GM20000 (cell line): ENCODE measurements at regions not wholly inside any gene's neighbourhood (a gene's known extent, or its start where the extent isn't known, plus 50 kb on each side); places are given as distances from the start of the nearest gene placed in this dataset.

ENCODE experiments used
- DNase-seq: peaks from one replicate; pipeline ENCODE4 v3.0.0; 2012; ENCODE audit warnings: low spot score
- TF ChIP-seq, protein P1 (sequence below): IDR thresholded peaks from 2 replicates; pipeline ENCODE4 v1.5.1; 2012; ENCODE audit warnings: mild to moderate bottlenecking, control low read depth; ENCODE audit errors: extremely low read depth, missing control alignments

DNA sequence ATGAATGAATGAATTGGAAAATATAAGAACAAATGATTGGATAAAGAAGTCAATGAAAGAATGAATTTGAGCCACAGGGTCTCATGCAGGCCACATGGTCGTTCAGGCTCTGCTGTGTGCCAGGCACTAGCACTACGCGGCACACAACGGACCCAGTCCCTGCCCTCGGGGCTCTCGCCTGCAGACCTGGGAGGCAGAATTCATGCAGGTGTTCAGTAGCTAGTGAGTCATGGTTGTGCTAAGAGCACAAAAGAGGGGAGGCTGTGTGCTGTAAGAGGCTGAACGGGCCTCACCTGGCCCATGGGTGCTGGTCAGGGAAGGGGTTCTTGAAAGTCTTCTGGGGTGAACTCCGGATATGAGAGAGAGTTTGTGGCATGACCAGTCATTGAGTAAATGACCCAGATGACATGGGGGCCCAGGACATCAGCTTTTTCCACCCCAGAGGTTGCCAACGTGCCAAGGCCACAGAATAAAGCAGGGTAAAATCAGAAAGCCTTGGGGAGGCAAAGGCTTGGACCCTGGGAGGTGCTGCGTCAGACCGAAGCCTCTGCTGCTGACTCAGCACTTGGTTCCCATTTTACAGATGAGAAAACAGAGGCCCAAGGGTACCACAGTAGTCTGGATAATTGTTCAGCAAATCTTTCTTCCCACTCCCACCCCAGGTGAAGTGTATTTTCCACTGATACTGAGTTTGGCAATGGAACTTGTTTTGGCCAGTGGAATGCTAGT is 264.3 kb upstream of the MVB12B start:
- TF ChIP-seq, protein P1, sequence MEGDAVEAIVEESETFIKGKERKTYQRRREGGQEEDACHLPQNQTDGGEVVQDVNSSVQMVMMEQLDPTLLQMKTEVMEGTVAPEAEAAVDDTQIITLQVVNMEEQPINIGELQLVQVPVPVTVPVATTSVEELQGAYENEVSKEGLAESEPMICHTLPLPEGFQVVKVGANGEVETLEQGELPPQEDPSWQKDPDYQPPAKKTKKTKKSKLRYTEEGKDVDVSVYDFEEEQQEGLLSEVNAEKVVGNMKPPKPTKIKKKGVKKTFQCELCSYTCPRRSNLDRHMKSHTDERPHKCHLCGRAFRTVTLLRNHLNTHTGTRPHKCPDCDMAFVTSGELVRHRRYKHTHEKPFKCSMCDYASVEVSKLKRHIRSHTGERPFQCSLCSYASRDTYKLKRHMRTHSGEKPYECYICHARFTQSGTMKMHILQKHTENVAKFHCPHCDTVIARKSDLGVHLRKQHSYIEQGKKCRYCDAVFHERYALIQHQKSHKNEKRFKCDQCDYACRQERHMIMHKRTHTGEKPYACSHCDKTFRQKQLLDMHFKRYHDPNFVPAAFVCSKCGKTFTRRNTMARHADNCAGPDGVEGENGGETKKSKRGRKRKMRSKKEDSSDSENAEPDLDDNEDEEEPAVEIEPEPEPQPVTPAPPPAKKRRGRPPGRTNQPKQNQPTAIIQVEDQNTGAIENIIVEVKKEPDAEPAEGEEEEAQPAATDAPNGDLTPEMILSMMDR, result no peak
- no peak for DNase-seq

- TF ChIP-seq, protein P1, result no peak
- DNase-seq, result no peak
Observed at GRCh38 chr9:126063326-126063725, 263.3 kb upstream of the MVB12B start.

GRCh38 chr9:126066131-126066530 is 260.5 kb upstream of the MVB12B start:
- TF ChIP-seq, protein P1, result no peak
- DNase-seq, result no peak

DNA sequence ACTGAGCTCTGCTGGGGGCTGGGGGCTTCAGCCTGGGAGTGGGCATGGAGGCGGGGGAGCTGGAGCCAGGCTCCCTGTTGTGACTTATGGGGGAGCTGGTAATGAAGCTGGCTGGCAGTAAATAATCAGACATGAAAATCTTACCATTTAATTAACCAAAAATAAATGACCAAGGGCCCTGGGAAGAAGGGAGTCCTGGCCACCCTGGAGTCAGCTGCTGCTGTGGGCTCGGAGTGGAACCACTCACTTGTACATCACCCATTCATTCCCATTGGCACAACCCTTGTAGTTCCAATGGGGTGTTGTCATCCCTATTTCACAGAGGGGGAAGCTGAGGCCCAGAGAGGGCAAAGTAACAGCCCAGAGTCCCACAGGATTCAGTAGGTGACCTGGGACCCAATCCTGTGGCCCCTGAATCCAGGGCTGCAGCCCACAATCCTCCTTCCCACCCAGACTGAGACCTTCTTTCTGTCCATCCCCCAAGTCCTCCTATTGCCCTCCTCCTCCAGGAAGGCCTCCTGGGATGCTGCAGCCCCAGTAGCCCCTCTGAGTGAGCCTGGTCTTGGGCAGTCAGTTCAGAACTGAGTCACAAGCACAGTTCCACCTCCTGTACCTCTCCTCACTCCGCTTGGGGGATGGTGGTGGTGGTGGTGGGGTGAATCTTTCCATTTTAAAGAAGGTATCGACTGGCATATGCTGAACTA is 259.4 kb upstream of the MVB12B start:
- TF ChIP-seq, protein P1, result no peak
- no peak for DNase-seq

GRCh38 chr9:126068534-126069230 is 257.9 kb upstream of the MVB12B start:
- DNase-seq, result no peak
- TF ChIP-seq, protein P1, result no peak

DNA sequence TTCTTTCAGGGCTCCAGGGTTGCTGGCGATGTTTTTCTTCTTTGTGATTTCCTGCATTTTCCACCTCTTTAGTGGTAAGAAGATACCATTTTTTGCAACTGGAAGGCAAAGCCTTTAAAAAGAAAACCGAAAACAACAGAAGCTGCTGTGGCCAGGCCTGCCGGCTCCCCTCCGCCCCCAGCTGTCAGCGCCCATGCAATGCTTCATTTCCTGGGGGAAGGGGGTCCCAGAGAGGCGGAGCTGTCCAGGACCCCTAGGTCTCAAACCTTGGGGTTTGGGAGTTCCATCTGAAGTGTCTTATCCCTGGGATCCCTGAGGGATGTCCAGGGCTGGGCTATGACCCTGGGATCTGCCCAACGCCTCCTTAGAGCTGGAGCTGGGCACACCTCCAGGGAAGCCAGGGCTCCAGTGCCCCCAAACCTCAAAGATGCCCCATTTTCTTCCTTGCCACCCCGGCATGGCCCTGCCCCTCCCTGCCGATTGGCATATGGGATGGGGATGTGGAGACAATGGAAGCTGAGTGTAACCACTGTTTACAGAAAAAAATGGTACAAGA is 257.2 kb upstream of the MVB12B start:
- peak; percentile 32 for DNase-seq
- TF ChIP-seq, protein P1, result no peak
